H9 (cell line): ENCODE measurements at regions not wholly inside any gene's neighbourhood (a gene's known extent, or its start where the extent isn't known, plus 50 kb on each side); places are given as distances from the start of the nearest gene placed in this dataset.

Source experiments
- DNase-seq: peaks from one replicate; pipeline ENCODE4 v3.0.0-alpha.2; 2017
- H2AFZ ChIP-seq: one replicate; pipeline ENCODE4 v1.6.1; 2013; ENCODE audit warnings: mild to moderate bottlenecking, low read length, control low read depth, moderate library complexity
- H2AK5ac ChIP-seq: 2 replicates; pipeline ENCODE4 v1.6.1; 2013; ENCODE audit warnings: low read length, control low read depth, mixed read lengths; ENCODE audit not compliant: insufficient read length
- H2BK120ac ChIP-seq: one replicate; pipeline ENCODE4 v1.6.1; 2013; ENCODE audit warnings: low read depth, mild to moderate bottlenecking, low read length, control low read depth, inconsistent platforms; ENCODE audit not compliant: poor library complexity, severe bottlenecking
- H2BK12ac ChIP-seq: 2 replicates; pipeline ENCODE4 v1.6.1; 2013; ENCODE audit warnings: low read length, control low read depth, mixed read lengths, low read depth; ENCODE audit not compliant: insufficient read length
- H2BK15ac ChIP-seq: 2 replicates; pipeline ENCODE4 v1.6.1; 2013; ENCODE audit warnings: low read depth, low read length, control low read depth
- H2BK20ac ChIP-seq: one replicate; pipeline ENCODE4 v1.6.1; 2013; ENCODE audit warnings: low read depth, mild to moderate bottlenecking, low read length, control low read depth, inconsistent platforms; ENCODE audit not compliant: poor library complexity, severe bottlenecking
- H2BK5ac ChIP-seq: 2 replicates; pipeline ENCODE4 v1.6.1; 2013; ENCODE audit warnings: low read length, control low read depth, mixed read lengths; ENCODE audit not compliant: insufficient read length
- H3K14ac ChIP-seq: 2 replicates; pipeline ENCODE4 v1.6.1; 2013; ENCODE audit warnings: low read length, control low read depth; ENCODE audit not compliant: insufficient read depth
- H3K18ac ChIP-seq: 2 replicates; pipeline ENCODE4 v1.6.1; 2013; ENCODE audit warnings: low read depth, mild to moderate bottlenecking, mixed read lengths, low read length, control low read depth; ENCODE audit not compliant: insufficient read length
- H3K23ac ChIP-seq: 2 replicates; pipeline ENCODE4 v1.6.1; 2013; ENCODE audit warnings: low read length, control low read depth, mixed read lengths, low read depth; ENCODE audit not compliant: insufficient read length
- H3K23me2 ChIP-seq: 2 replicates; pipeline ENCODE4 v1.6.1; 2013; ENCODE audit warnings: low read depth, mild to moderate bottlenecking, mixed read lengths, low read length, control low read depth; ENCODE audit not compliant: insufficient read length, poor library complexity, severe bottlenecking
- H3K27ac ChIP-seq: 2 replicates; pipeline ENCODE4 v1.5.1; 2013; ENCODE audit warnings: low read length, control low read depth, mixed read lengths, low read depth; ENCODE audit not compliant: insufficient read length
- H3K27me3 ChIP-seq: 2 replicates; pipeline ENCODE4 v1.6.1; 2013; ENCODE audit warnings: low read length, control low read depth, inconsistent platforms; ENCODE audit not compliant: insufficient read depth
- H3K4ac ChIP-seq: 2 replicates; pipeline ENCODE4 v1.6.1; 2013; ENCODE audit warnings: low read depth, mild to moderate bottlenecking, control low read depth, inconsistent platforms, low read length, moderate library complexity
- H3K4me1 ChIP-seq: 2 replicates; pipeline ENCODE4 v1.6.1; 2013; ENCODE audit warnings: low read length, control low read depth, inconsistent platforms; ENCODE audit not compliant: insufficient read depth
- H3K4me2 ChIP-seq: 2 replicates; pipeline ENCODE4 v1.6.1; 2013; ENCODE audit warnings: low read length, control low read depth, mixed read lengths; ENCODE audit not compliant: insufficient read length, insufficient read depth
- H3K56ac ChIP-seq: 2 replicates; pipeline ENCODE4 v1.6.1; 2013; ENCODE audit warnings: low read depth, mild to moderate bottlenecking, mixed read lengths, low read length, control low read depth; ENCODE audit not compliant: insufficient read length
- H3K79me1 ChIP-seq: 2 replicates; pipeline ENCODE4 v1.6.1; 2013; ENCODE audit warnings: low read depth, mild to moderate bottlenecking, moderate library complexity, low read length, control low read depth, inconsistent platforms; ENCODE audit not compliant: insufficient read depth, poor library complexity, severe bottlenecking
- H3K79me2 ChIP-seq: 2 replicates; pipeline ENCODE4 v1.6.1; 2013; ENCODE audit warnings: low read length, control low read depth, inconsistent platforms; ENCODE audit not compliant: insufficient read depth
- H3K9ac ChIP-seq: 2 replicates; pipeline ENCODE4 v1.6.1; 2013; ENCODE audit warnings: low read length, control low read depth, mixed read lengths; ENCODE audit not compliant: insufficient read length; ENCODE audit errors: extremely low read depth
- H3K9me3 ChIP-seq: one replicate; pipeline ENCODE4 v1.6.1; 2013; ENCODE audit warnings: low read depth, low read length, inconsistent platforms; ENCODE audit not compliant: control insufficient read depth
- H3T11ph ChIP-seq: one replicate; pipeline ENCODE4 v1.6.1; 2013; ENCODE audit warnings: mild to moderate bottlenecking, low read length, control low read depth, inconsistent platforms
- H4K20me1 ChIP-seq: one replicate; pipeline ENCODE4 v1.6.1; 2013; ENCODE audit not compliant: control insufficient read depth, insufficient read length, insufficient read depth
- H4K5ac ChIP-seq: 2 replicates; pipeline ENCODE4 v1.6.1; 2013; ENCODE audit warnings: low read depth, mild to moderate bottlenecking, mixed read lengths, low read length, control low read depth; ENCODE audit not compliant: insufficient read length
- H4K8ac ChIP-seq: replicated peaks from 2 replicates; pipeline ENCODE4 v1.6.1; 2013; ENCODE audit warnings: low read length, control low read depth, mixed read lengths, low read depth; ENCODE audit not compliant: insufficient read length
- H4K91ac ChIP-seq: 2 replicates; pipeline ENCODE4 v1.6.1; 2013; ENCODE audit warnings: low read depth, mild to moderate bottlenecking, moderate library complexity, mixed read lengths, low read length, control low read depth; ENCODE audit not compliant: insufficient read length
- H3K27ac Mint-ChIP-seq, 3 experiments: 2 replicates in 2 of 3; 3 replicates in 1 of 3; pipeline ENCODE4 v1.8.0; 2020 to 2021; ENCODE audit warnings: mixed read lengths in 3 of 3, mild to moderate bottlenecking in 1 of 3, moderate library complexity in 1 of 3
- H3K27me3 Mint-ChIP-seq: 2 replicates; pipeline ENCODE4 v1.8.0; 2021; ENCODE audit warnings: low read depth, mild to moderate bottlenecking, moderate library complexity, mixed read lengths
- H3K36me3 Mint-ChIP-seq, 3 experiments: 2 replicates in 2 of 3; 3 replicates in 1 of 3; pipeline ENCODE4 v1.8.0; 2020 to 2021; ENCODE audit warnings: low read depth in 3 of 3, mixed read lengths in 3 of 3; ENCODE audit not compliant: insufficient read depth in 1 of 3
- H3K4me1 Mint-ChIP-seq, 2 experiments: 2 replicates each; pipeline ENCODE4 v1.8.0; 2020; ENCODE audit warnings: mixed read lengths in 2 of 2
- H3K4me3 Mint-ChIP-seq, 2 experiments: 2 replicates in 1 of 2; 3 replicates in 1 of 2; pipeline ENCODE4 v1.8.0; 2020 to 2021; ENCODE audit warnings: mild to moderate bottlenecking in 2 of 2, mixed read lengths in 2 of 2, moderate library complexity in 1 of 2
- H3K9me3 Mint-ChIP-seq, 2 experiments: 2 replicates in 1 of 2; 3 replicates in 1 of 2; pipeline ENCODE4 v1.8.0; 2020; ENCODE audit warnings: mild to moderate bottlenecking in 2 of 2, mixed read lengths in 2 of 2, moderate library complexity in 1 of 2
- CTCF ChIP-seq: fragments of 200-600 bp; sonication (generic); conservative IDR thresholded peaks from 3 replicates; pipeline ENCODE4 v1.8.0; 2021; ENCODE audit warnings: antibody characterized with exemption, mild to moderate bottlenecking
- WGBS: extraction: QIAGEN DNeasy Blood & Tissue Kit; methylation state at CpG from one replicate; pipeline ENCODE4 v1.1.7; 2013; ENCODE audit warnings: missing lambda C conversion rate, low lambda C conversion rate, mixed read lengths; ENCODE audit not compliant: insufficient read length; ENCODE audit errors: extremely low coverage; 5-methylcytosine and 5-hydroxymethylcytosine counted together

GRCh38 chr6:4449409-4449808 lies 314.0 kb upstream of the ECI2 start:
- Histone ChIP-seq H3K4ac (no peak overlapping the region), H2BK120ac (no peak overlapping the region), H2AK5ac (no peak overlapping the region), H3K79me1 (no peaks in the 10 kb centered on the region), H2BK15ac (no peak overlapping the region; the same call in 1 of the 2 replicates), H3K4me1 (no peaks in the 10 kb centered on the region; the same call in 1 of the 2 replicates), H3K9me3 (no peaks in the 10 kb centered on the region), H4K5ac (no peak overlapping the region), H3K27me3 (no peaks in the 10 kb centered on the region), H3K79me2 (no peaks in the 10 kb centered on the region), H4K91ac (no peak overlapping the region), H3K23ac (no peak overlapping the region), H3K14ac (no peak overlapping the region), H2BK12ac (no peak overlapping the region), H3K23me2 (peaks cover 3% of the 10 kb centered on the region), H2BK5ac (no peak overlapping the region), H3K4me2 (no peak overlapping the region), H3K27ac (no peak overlapping the region), H4K20me1 (no peaks in the 10 kb centered on the region), H2AFZ (no peak overlapping the region), H4K8ac (no peak overlapping the region), H3K56ac (no peak overlapping the region), H2BK20ac (no peak overlapping the region), H3T11ph (no peak overlapping the region), H3K9ac (no peak overlapping the region), H3K18ac (no peak overlapping the region)
- DNase-seq: no peak
- Mint-ChIP-seq H3K4me3 (no peak overlapping the region), H3K27ac (no peak overlapping the region; a peak in 1 of 7 replicates), H3K4me1 (no peaks in the 10 kb centered on the region), H3K36me3 (peaks cover 4 to 14% (median 10%) of the 10 kb centered on the region in 3 experiments; a peak in 4 of 7 replicates), H3K27me3 (no peaks in the 10 kb centered on the region; the same call in 1 of the 2 replicates), H3K9me3 (peaks cover 13 to 15% of the 10 kb centered on the region in 2 experiments)
- no peak for TF ChIP-seq CTCF
- no CpG with 5 or more reads among the region's 1 CpG for WGBS
